OCI-LY1 (cell line): ENCODE measurements at regions not wholly inside any gene's neighbourhood (a gene's known extent, or its start where the extent isn't known, plus 50 kb on each side); places are given as distances from the start of the nearest gene placed in this dataset.

Source experiments
- H2AFZ ChIP-seq: fragments of 200-600 bp; sonication (generic), shearing (Covaris generic); 2 replicates; pipeline ENCODE4 v1.6.0; 2014; ENCODE audit warnings: antibody characterized with exemption, mild to moderate bottlenecking, low read length
- H3F3A ChIP-seq: fragments of 200-600 bp; sonication (generic), shearing (Covaris generic); 2 replicates; pipeline ENCODE4 v1.6.0; 2014; ENCODE audit warnings: mild to moderate bottlenecking, antibody characterized with exemption, low read length, moderate library complexity; ENCODE audit not compliant: insufficient read depth
- H3K27ac ChIP-seq: fragments of 200-600 bp; sonication (generic); 2 replicates; pipeline ENCODE4 v1.5.1; 2014; ENCODE audit warnings: low read length, mixed run types, mild to moderate bottlenecking, low read depth; ENCODE audit not compliant: poor library complexity, severe bottlenecking
- H3K27me3 ChIP-seq: fragments of 200-600 bp; sonication (generic); 2 replicates; pipeline ENCODE4 v1.6.0; 2014; ENCODE audit warnings: antibody characterized with exemption, mild to moderate bottlenecking, low read length, moderate library complexity; ENCODE audit not compliant: insufficient read depth
- H3K36me3 ChIP-seq: fragments of 200-600 bp; sonication (generic); 2 replicates; pipeline ENCODE4 v1.6.1; 2014; ENCODE audit warnings: mild to moderate bottlenecking, antibody characterized with exemption, low read length, moderate library complexity, mixed read lengths; ENCODE audit not compliant: insufficient read depth
- H3K4me1 ChIP-seq: fragments of 200-600 bp; sonication (generic); 2 replicates; pipeline ENCODE4 v1.5.1; 2014; ENCODE audit warnings: mild to moderate bottlenecking, low read length, moderate library complexity; ENCODE audit not compliant: insufficient read depth, severe bottlenecking
- H3K4me2 ChIP-seq: fragments of 200-600 bp; sonication (generic), shearing (Covaris generic); 2 replicates; pipeline ENCODE4 v1.6.1; 2014; ENCODE audit warnings: low read length
- H3K4me3 ChIP-seq: fragments of 200-600 bp; sonication (generic); 2 replicates; pipeline ENCODE4 v1.5.1; 2014; ENCODE audit warnings: low read length, low read depth, mild to moderate bottlenecking, mixed read lengths; ENCODE audit not compliant: poor library complexity, severe bottlenecking
- H3K79me2 ChIP-seq: fragments of 200-600 bp; shearing (Covaris generic); 2 replicates; pipeline ENCODE4 v1.6.1; 2016; ENCODE audit warnings: mixed run types, low read length, mixed read lengths; ENCODE audit not compliant: insufficient read depth
- H3K9ac ChIP-seq: fragments of 200-600 bp; sonication (generic), shearing (Covaris generic); 2 replicates; pipeline ENCODE4 v1.6.1; 2014; ENCODE audit warnings: mild to moderate bottlenecking, low read length, mixed read lengths
- H3K9me2 ChIP-seq: fragments of 200-600 bp; sonication (generic), shearing (Covaris generic); 2 replicates; pipeline ENCODE4 v1.6.1; 2014; ENCODE audit warnings: low read depth, mild to moderate bottlenecking, low read length, mixed read lengths
- H3K9me3 ChIP-seq: fragments of 200-600 bp; shearing (Covaris generic); 2 replicates; pipeline ENCODE4 v1.6.1; 2014; ENCODE audit warnings: low read length, mixed read lengths
- H4K20me1 ChIP-seq: fragments of 200-600 bp; sonication (generic), shearing (Covaris generic); 2 replicates; pipeline ENCODE4 v1.6.0; 2016; ENCODE audit warnings: mild to moderate bottlenecking, low read length; ENCODE audit not compliant: insufficient read depth
- EZH2 ChIP-seq: fragments of 200-600 bp; sonication (generic), shearing (Covaris generic); IDR thresholded peaks from 2 replicates; pipeline ENCODE4 v1.8.0; 2017; ENCODE audit warnings: borderline replicate concordance, mixed run types, mild to moderate bottlenecking, antibody characterized with exemption, low read length, moderate library complexity, mixed read lengths
- TF ChIP-seq, protein P1 (sequence below): fragments of 200-600 bp; sonication (generic), shearing (Covaris generic); IDR thresholded peaks from 2 replicates; pipeline ENCODE4 v1.5.1; 2017; ENCODE audit warnings: mild to moderate bottlenecking, antibody characterized with exemption, low read length, moderate library complexity, mixed read lengths

DNA sequence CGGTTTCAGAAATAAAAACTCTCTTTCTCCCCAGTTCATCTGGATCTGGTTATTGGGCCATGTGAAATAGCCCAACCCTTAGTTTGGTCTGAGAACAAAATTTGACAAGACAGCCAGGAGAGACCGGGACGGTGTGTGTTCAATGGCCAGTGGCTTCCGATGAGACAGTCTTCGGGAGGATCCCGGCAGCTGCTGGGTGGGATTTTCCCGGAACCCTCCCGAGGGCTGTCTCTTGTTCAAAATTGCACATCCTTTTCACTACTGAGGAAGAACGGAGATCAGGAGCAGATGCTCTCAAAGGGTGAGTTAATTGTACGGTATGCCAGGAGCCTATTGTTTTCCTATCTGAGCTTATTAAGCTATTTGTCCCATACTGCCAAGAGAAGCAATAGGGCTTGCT, 166.5 kb downstream of the PRR32 start:
- Histone ChIP-seq H3K4me2 (no peak overlapping the region), H3K9me3 (no peaks in the 10 kb centered on the region)

DNA sequence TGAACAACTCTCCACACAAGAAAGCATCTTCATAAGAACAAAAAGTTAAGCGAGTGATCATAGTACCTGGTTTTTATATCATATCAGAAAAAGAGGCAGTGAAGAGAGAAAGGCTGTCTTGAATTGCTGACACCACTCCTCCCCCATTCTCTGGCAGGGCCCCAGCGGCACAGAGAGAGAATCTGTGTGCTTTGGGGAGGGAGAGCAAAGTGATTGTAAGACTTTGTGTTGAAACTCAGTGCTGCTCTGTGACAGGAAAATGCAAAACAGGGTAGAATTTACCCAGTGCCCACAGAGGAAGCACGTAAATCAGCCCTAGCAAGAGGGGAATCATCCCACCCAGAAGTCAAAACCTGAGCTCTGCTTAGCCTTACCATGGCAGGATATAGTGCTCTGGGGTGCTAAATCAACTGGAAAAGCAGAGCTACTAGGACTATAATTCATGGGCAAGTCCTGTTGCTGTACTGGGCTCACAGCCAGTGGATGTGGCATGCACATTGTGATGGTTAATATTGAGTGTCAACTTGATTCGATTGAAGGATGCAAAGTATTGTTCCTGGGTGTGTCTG, 174.6 kb downstream of the PRR32 start:
- H3K9ac ChIP-seq, result no peak overlapping the region
- no peaks in the 10 kb centered on the region for H3K9me3 ChIP-seq
- no peaks in the 10 kb centered on the region for H3K27me3 ChIP-seq
- no peak overlapping the region for H3K27ac ChIP-seq
- no peaks in the 10 kb centered on the region for H3K79me2 ChIP-seq
- no peaks in the 10 kb centered on the region for H3K36me3 ChIP-seq
- H3K4me3 ChIP-seq, result no peak overlapping the region
- no peaks in the 10 kb centered on the region for H3K9me2 ChIP-seq
- H2AFZ ChIP-seq, result no peak overlapping the region
- no peaks in the 10 kb centered on the region for H3K4me1 ChIP-seq
- H3F3A ChIP-seq, result no peaks in the 10 kb centered on the region
- TF ChIP-seq, protein P1, sequence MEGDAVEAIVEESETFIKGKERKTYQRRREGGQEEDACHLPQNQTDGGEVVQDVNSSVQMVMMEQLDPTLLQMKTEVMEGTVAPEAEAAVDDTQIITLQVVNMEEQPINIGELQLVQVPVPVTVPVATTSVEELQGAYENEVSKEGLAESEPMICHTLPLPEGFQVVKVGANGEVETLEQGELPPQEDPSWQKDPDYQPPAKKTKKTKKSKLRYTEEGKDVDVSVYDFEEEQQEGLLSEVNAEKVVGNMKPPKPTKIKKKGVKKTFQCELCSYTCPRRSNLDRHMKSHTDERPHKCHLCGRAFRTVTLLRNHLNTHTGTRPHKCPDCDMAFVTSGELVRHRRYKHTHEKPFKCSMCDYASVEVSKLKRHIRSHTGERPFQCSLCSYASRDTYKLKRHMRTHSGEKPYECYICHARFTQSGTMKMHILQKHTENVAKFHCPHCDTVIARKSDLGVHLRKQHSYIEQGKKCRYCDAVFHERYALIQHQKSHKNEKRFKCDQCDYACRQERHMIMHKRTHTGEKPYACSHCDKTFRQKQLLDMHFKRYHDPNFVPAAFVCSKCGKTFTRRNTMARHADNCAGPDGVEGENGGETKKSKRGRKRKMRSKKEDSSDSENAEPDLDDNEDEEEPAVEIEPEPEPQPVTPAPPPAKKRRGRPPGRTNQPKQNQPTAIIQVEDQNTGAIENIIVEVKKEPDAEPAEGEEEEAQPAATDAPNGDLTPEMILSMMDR, result no peak
- TF ChIP-seq EZH2, result no peak
- H3K4me2 ChIP-seq, result no peak overlapping the region
- H4K20me1 ChIP-seq, result no peaks in the 10 kb centered on the region

More for the DNA sequence above, 166.5 kb downstream of the PRR32 start:
- TF ChIP-seq EZH2, result no peak
- TF ChIP-seq, protein P1, result no peak
- H3K36me3 ChIP-seq, result no peaks in the 10 kb centered on the region
- H3K4me1 ChIP-seq, result no peaks in the 10 kb centered on the region
- no peak overlapping the region for H3K27ac ChIP-seq
- no peak overlapping the region for H3K4me3 ChIP-seq
- H3F3A ChIP-seq, result no peaks in the 10 kb centered on the region
- no peak overlapping the region for H3K9ac ChIP-seq
- no peaks in the 10 kb centered on the region for H4K20me1 ChIP-seq
- H3K9me2 ChIP-seq, result no peaks in the 10 kb centered on the region
- no peaks in the 10 kb centered on the region for H3K79me2 ChIP-seq
- no peaks in the 10 kb centered on the region for H3K27me3 ChIP-seq
- no peak overlapping the region for H2AFZ ChIP-seq

DNA sequence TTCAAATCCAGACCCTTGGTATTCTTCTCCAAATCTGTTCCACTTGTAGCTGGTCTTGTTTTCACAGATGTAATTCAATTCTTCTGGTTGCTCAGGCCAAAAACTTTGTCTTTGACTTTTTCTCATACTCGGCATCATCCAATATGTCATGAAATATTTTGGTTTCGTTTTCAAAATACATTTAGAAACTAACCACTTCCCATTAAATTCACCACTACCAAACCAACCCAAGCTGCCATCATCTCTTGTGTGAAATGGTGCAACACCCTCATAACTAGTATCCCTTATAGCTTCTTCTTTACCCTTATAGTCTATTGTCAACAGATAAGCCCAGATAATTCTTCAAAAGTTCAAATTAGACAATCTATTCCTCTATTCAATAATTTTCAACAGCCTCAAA, 192.1 kb downstream of the PRR32 start:
- no peak overlapping the region for H3K4me2 ChIP-seq
- H3K9me2 ChIP-seq, result no peaks in the 10 kb centered on the region
- no peak overlapping the region for H2AFZ ChIP-seq

More for the DNA sequence above, 192.1 kb downstream of the PRR32 start:
- Histone ChIP-seq H4K20me1 (no peaks in the 10 kb centered on the region), H3K9ac (no peak overlapping the region), H3K27me3 (no peaks in the 10 kb centered on the region), H3K27ac (no peak overlapping the region), H3K36me3 (no peaks in the 10 kb centered on the region), H3K9me3 (no peaks in the 10 kb centered on the region), H3K79me2 (no peaks in the 10 kb centered on the region), H3K4me3 (no peak overlapping the region), H3F3A (no peaks in the 10 kb centered on the region), H3K4me1 (no peaks in the 10 kb centered on the region)
- TF ChIP-seq EZH2, result no peak
- TF ChIP-seq, protein P1, result no peak
